ENCODE measurements at regions not wholly inside any gene's neighbourhood (a gene's known extent, or its start where the extent isn't known, plus 50 kb on each side); places are given as distances from the start of the nearest gene placed in this dataset.

DNA sequence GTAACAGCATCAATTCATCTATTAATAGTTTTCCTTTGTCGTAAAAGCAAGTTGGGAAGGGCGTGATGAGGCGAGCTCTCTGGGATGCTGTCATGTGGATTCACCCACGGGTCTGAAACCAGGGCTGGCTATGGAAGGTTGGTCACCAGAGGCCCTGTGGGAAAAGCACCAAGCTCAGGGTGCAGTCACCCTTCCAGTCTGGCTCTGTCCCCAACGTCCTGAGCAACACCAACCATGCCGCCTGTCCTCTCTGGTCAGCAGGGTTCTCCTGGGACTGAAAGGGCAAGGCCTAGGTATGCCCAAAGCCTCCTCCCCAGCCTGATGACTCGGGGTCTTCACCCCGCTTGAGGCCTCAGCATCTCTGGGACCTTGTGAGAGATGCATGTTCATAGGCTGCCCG, 97.2 kb upstream of the MSX1 start:
- CTCF ChIA-PET, result interaction anchor here (0.9 to 2.1 kb wide), 6 partner anchors 9 to 50 kb away, joined by 3 to 5 read pairs (median 4); no protein-coding TSS in a partner anchor
- TF ChIP-seq, protein P1, sequence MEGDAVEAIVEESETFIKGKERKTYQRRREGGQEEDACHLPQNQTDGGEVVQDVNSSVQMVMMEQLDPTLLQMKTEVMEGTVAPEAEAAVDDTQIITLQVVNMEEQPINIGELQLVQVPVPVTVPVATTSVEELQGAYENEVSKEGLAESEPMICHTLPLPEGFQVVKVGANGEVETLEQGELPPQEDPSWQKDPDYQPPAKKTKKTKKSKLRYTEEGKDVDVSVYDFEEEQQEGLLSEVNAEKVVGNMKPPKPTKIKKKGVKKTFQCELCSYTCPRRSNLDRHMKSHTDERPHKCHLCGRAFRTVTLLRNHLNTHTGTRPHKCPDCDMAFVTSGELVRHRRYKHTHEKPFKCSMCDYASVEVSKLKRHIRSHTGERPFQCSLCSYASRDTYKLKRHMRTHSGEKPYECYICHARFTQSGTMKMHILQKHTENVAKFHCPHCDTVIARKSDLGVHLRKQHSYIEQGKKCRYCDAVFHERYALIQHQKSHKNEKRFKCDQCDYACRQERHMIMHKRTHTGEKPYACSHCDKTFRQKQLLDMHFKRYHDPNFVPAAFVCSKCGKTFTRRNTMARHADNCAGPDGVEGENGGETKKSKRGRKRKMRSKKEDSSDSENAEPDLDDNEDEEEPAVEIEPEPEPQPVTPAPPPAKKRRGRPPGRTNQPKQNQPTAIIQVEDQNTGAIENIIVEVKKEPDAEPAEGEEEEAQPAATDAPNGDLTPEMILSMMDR (IDR thresholded peaks at IDR 0.05; ENCODE audit: insufficient read depth, low read length, missing control alignments), result no peak
- no peak overlapping the region for H3K4me3 ChIP-seq (ENCODE audit: low read depth, low read length)
- POLR2A ChIA-PET, result no interaction called here
- DNase-seq (ENCODE audit: low read depth, low spot score), result no peak

DNA sequence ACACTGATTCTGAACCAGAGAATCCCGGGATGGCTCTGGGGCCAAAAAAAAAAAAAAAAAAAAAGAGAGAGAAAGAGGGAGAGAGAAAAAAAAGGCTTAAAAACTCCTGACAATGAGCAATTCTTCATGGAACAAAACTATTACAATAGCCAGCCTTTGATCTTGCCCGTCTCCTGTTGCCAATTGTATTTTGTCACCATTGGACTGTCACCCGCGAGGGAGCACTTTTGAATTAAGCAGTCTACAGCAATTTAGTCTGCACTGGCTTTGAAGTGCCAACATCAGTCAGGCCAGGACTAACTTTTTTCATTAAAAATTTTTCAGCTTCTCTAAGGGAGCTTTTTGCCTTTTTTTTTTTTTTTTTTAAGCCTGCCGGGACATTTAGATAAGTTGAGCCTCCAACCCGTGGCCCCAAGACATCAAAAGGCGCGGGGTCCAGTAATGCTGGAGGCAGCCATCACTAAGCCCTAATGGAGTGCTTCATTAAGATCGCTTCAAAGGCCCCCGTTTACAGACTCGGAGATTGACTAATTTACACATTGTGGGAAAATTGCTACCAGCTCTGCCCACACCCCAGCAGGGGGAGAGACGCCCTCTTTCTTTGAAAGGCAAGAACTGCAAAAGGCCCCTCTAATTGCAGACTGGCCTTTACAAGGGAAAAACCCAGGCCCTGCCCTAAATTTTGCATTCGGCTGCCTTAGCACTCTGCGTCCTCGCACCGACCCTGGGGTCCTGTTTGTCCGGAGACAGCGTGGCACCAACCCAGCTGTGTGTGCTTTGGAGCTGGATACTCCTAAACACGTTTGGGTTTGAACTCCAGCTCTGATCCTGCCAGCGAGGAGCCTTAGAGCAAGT, 98.1 kb upstream of the MSX1 start:
- CTCF ChIA-PET, result interaction anchor here (0.6 to 2.1 kb wide), 5 partner anchors 10 to 1868 kb away, joined by 3 to 5 read pairs (median 4); no protein-coding TSS in a partner anchor
- no peak for DNase-seq (ENCODE audit: low read depth, low spot score)
- POLR2A ChIA-PET, result interaction anchor here (0.7 kb wide), 1 partner anchor 99 kb away, joined by 3 read pairs; no protein-coding TSS in a partner anchor
- H3K4me3 ChIP-seq (ENCODE audit: low read depth, low read length), result no peak overlapping the region
- TF ChIP-seq, protein P1 (IDR thresholded peaks at IDR 0.05; ENCODE audit: insufficient read depth, low read length, missing control alignments), result no peak

DNA sequence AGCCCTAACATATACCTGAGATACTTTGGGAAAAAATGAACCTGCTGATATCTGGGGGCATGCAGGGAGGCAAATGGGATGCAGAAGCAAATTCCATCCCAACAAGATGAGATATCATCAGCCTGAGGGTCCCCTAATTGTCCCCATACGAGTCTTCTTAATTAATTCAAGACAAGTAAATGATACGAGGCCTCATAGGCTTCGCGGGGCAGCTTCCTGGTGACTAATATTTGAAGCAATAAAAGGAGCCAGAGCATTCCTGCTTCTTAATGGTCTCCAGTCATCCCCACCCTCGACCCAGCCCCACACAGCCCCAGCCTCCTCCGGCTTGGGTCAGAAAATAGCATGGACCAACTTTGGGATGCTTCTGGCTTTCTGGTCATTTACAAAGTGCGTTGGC, 99.6 kb upstream of the MSX1 start:
- POLR2A ChIA-PET, result no interaction called here
- no peak for DNase-seq (ENCODE audit: low read depth, low spot score)
- TF ChIP-seq, protein P1 (IDR thresholded peaks at IDR 0.05; ENCODE audit: insufficient read depth, low read length, missing control alignments), result no peak
- no peak overlapping the region for H3K4me3 ChIP-seq (ENCODE audit: low read depth, low read length)
- CTCF ChIA-PET, result interaction anchor here (0.9 to 1.0 kb wide), 2 partner anchors 9 to 22 kb away, joined by 3 to 4 read pairs; no protein-coding TSS in a partner anchor

DNA sequence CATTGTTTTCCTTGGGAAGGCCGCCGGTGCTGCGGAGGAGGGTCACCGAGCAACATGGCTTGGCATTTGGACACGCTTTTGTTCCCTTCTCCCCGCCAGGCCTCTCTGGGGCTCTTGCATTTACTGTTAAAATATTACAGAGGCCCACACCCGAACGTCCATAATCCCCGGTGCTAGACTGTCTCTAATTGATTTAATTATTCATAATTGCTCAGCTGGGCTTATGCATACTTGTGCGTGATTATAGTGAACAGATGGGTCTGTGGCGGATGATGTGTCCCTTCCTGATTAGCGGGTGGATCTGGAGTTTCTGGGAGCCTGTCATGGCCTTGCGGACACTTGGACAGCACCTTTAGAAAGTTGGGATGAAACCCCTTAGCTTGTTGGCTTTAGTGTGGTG, 100.2 kb upstream of the MSX1 start:
- TF ChIP-seq, protein P1 (IDR thresholded peaks at IDR 0.05; ENCODE audit: insufficient read depth, low read length, missing control alignments), result no peak
- POLR2A ChIA-PET, result no interaction called here
- DNase-seq (ENCODE audit: low read depth, low spot score), result no peak
- CTCF ChIA-PET, result interaction anchor here (0.9 to 1.0 kb wide), 2 partner anchors 9 to 22 kb away, joined by 3 to 4 read pairs; no protein-coding TSS in a partner anchor
- no peak overlapping the region for H3K4me3 ChIP-seq (ENCODE audit: low read depth, low read length)

DNA sequence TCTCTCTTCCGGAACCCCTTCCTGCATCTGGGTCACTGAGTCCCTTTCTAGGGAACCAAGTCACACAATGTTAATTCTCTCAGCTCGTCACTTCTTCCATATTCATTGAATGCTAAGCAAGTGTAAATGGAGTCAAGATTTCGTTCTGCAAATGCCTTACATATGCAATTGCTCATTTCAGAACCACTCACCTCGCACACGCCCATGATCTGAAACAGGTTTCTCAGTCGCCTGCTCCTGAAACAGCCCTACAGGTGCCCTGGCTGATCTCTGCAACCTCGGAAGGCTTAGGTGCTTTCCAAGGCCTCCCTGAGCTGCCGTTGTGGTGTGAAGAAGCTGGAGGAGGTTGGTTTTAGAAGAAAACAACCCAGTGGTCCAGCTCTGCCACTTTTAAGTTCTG, 100.8 kb upstream of the MSX1 start:
- CTCF ChIA-PET, result interaction anchor here (0.9 kb wide), 1 partner anchor 10 kb away, joined by 3 read pairs; no protein-coding TSS in a partner anchor
- no peak overlapping the region for H3K4me3 ChIP-seq (ENCODE audit: low read depth, low read length)
- TF ChIP-seq, protein P1 (IDR thresholded peaks at IDR 0.05; ENCODE audit: insufficient read depth, low read length, missing control alignments), result no peak
- POLR2A ChIA-PET, result no interaction called here
- DNase-seq (ENCODE audit: low read depth, low spot score), result no peak

DNA sequence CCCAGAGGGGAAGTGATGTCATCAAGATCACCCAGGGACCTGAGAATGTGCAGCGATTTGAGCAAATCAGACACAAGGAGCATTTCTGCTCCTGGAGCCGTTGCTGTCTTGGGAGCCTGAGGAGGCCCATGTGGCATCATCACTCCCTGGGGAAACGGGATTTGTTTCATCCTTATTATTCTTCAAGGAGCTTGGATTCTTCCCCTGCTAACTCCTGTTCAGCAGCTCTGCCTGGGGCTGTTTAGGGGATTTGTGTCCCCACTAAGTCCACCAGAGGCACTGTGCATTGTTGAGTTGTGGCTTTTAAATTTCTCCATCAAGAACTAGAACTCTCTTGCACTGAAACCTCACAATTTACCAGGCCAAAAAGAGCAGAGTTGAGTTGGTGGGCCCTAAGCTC, 104.2 kb upstream of the MSX1 start:
- H3K4me3 ChIP-seq (ENCODE audit: low read depth, low read length), result no peak overlapping the region
- ChIA-PET POLR2A (no interaction called here), CTCF (interaction anchor here (1.0 kb wide), 1 partner anchor 269 kb away, joined by 3 read pairs; no protein-coding TSS in a partner anchor)
- no peak for DNase-seq (ENCODE audit: low read depth, low spot score)
- TF ChIP-seq, protein P1 (IDR thresholded peaks at IDR 0.05; ENCODE audit: insufficient read depth, low read length, missing control alignments), result no peak
